ENCODE measurements at regions not wholly inside any gene's neighbourhood (a gene's known extent, or its start where the extent isn't known, plus 50 kb on each side); places are given as distances from the start of the nearest gene placed in this dataset.
A peak's percentile ranks its signal among the peaks of the same experiment; 100 is the strongest.
"Not testable (repeated sequence)": the region's sequence is repeated elsewhere in the genome, so short reads cannot be mapped to it uniquely, and the experiment has no call there.

DNA sequence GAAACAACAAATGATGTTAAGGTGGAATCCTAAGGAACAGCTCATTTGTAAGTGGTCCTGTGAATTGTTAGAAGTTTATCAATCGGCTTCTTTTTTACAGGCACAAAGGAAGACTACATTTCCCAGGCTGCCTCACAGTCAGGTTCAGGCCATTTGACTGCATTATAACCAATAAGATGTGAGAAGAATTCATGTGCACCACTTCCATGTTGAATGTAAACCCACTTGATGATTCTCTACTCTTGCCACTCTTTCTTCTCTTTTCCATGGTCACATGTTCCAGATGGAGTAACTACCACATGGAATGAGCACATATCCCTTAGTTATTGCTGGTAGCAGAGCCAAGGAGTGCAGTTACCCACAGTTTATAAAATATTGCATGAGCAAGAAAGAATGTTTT lies 67.1 kb upstream of the GZMB start:
- no peaks in the 10 kb centered on the region for H3K36me3 Mint-ChIP-seq (ENCODE audit: low read depth)
- no peak overlapping the region for H3K4me3 Mint-ChIP-seq
- no peak for DNase-seq
- peaks cover 15% of the 10 kb centered on the region for H3K4me1 Mint-ChIP-seq (ENCODE audit: low read depth)
- H3K27me3 Mint-ChIP-seq: no peaks in the 10 kb centered on the region
- no peaks in the 10 kb centered on the region for H3K9me3 Mint-ChIP-seq
- H3K27ac Mint-ChIP-seq: no peak overlapping the region

GRCh38 chr14:24700511-24700910 lies 66.5 kb upstream of the GZMB start:
- H3K27me3 Mint-ChIP-seq: no peaks in the 10 kb centered on the region
- no peaks in the 10 kb centered on the region for H3K9me3 Mint-ChIP-seq
- no peak for DNase-seq
- no peaks in the 10 kb centered on the region for H3K36me3 Mint-ChIP-seq (ENCODE audit: low read depth)
- no peak overlapping the region for H3K4me3 Mint-ChIP-seq
- no peak overlapping the region for H3K27ac Mint-ChIP-seq
- H3K4me1 Mint-ChIP-seq (ENCODE audit: low read depth): peaks cover 15% of the 10 kb centered on the region

- Mint-ChIP-seq H3K9me3 (no peaks in the 10 kb centered on the region), H3K36me3 (ENCODE audit: low read depth) (no peaks in the 10 kb centered on the region), H3K27ac (no peak overlapping the region), H3K27me3 (no peaks in the 10 kb centered on the region), H3K4me1 (ENCODE audit: low read depth) (peaks cover 15% of the 10 kb centered on the region), H3K4me3 (no peak overlapping the region)
- DNase-seq: no peak
Observed at GRCh38 chr14:24699052-24699451, 65.1 kb upstream of the GZMB start.

DNA sequence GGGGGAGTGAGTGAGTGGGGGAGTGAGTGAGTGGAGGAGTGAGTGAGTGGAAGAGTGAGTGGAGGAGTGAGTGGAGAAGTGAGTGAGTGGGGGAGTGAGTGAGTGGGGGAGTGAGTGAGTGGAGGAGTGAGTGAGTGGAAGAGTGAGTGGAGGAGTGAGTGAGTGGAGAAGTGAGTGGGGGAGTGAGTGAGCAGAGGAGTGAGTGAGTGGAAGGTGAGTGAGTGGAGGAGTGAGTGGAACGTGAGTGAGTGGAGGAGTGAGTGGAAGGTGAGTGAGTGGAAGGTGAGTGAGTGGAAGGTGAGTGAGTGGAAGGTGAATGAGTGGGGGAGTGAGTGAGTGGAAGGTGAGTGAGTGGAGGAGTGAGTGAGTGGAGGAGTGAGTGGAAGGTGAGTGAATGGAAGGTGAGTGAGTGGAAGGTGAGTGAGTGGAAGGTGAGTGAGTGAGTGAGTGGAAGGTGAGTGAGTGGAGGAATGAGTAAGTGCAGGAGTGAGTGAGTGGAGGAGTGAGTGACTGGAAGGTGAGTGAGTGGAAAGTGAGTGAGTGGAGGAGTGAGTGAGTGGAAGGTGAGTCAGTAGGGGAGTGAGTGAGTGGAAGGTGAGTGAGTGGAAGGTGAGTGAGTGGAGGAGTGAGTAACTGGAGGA lies 62.4 kb upstream of the GZMB start:
- H3K9me3 Mint-ChIP-seq; H3K27ac Mint-ChIP-seq; DNase-seq; H3K27me3 Mint-ChIP-seq; H3K36me3 Mint-ChIP-seq (ENCODE audit: low read depth); H3K4me3 Mint-ChIP-seq: not testable (repeated sequence)
- H3K4me1 Mint-ChIP-seq (ENCODE audit: low read depth): peaks cover 21% of the 10 kb centered on the region

DNA sequence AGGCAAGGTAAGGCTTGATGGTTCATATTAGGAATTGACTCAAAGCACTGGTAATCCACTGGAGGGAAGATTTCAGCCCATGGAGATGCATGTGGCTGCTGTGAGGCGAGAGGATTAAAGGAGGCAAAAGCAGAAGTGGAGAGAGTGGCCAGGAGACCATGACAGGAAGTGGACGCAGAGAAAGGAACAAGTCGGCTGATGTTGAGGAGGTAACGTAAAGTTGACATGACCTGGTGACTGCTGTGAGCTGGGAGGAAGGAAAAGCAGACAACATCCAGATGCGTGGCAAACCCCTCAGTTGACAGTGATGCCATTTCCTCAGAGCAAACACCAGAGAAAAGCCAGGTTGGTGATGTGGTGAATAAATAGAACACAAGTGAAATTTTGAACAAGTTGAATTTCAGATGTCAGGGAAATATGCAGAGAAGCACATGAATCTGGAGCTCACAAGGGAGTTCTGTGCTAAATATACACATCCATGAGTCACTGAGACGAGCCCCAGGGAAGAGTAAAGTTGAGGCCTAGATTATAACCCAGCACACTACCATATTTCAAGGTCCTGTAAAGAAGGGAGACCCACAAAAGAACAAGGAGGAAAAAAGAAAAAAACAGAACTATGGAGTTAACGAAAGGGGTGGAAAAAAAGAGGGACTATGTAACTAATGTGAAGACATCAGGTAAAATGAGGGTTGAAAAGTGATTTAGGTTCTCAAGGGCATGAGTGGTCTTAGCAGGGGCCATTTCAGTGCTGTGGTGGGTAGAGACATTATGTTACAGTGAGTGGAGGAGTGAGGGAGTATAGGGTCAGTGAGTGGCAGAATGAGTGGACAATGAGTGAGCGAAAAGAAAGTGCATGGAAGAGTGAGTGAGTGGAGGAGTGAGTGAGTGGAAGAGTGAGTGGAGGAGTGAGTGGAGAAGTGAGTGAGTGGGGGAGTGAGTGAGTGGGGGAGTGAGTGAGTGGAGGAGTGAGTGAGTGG lies 61.6 kb upstream of the GZMB start:
- Mint-ChIP-seq H3K4me1 (ENCODE audit: low read depth) (peaks cover 27% of the 10 kb centered on the region), H3K27me3 (no peaks in the 10 kb centered on the region), H3K4me3 (no peak overlapping the region), H3K27ac (no peak overlapping the region), H3K36me3 (ENCODE audit: low read depth) (no peaks in the 10 kb centered on the region), H3K9me3 (no peaks in the 10 kb centered on the region)
- no peak for DNase-seq

DNA sequence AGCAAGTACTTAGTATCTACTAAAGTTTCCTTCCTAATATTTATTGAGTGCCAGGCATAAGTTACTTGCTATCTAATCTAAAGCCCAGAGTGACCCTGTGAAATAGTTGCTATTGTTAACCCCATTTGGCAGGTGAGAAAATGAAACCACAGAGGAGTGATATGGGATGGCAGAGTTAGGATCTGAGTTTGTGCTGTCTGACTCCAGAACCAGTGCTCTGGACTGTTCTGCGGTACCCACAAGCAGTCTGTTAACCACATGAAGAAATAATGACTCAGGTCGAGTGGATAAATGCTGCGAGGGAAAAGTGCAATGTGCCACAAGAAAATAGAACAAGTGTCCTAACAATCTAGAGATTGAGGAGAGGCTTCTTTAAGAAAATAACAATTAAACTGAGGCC lies 60.7 kb upstream of the GZMB start:
- H3K36me3 Mint-ChIP-seq (ENCODE audit: low read depth): no peaks in the 10 kb centered on the region
- H3K4me1 Mint-ChIP-seq (ENCODE audit: low read depth): peaks cover 35% of the 10 kb centered on the region
- no peak overlapping the region for H3K4me3 Mint-ChIP-seq
- H3K9me3 Mint-ChIP-seq: no peaks in the 10 kb centered on the region
- no peaks in the 10 kb centered on the region for H3K27me3 Mint-ChIP-seq
- no peak overlapping the region for H3K27ac Mint-ChIP-seq
- DNase-seq: no peak

- Mint-ChIP-seq H3K9me3 (no peaks in the 10 kb centered on the region), H3K27ac (peak overlapping the region; percentile 98), H3K36me3 (ENCODE audit: low read depth) (no peaks in the 10 kb centered on the region), H3K4me3 (no peak overlapping the region), H3K4me1 (ENCODE audit: low read depth) (peaks cover 29% of the 10 kb centered on the region), H3K27me3 (no peaks in the 10 kb centered on the region)
- no peak for DNase-seq
Observed at GRCh38 chr14:24693983-24694382, 60.0 kb upstream of the GZMB start.

DNA sequence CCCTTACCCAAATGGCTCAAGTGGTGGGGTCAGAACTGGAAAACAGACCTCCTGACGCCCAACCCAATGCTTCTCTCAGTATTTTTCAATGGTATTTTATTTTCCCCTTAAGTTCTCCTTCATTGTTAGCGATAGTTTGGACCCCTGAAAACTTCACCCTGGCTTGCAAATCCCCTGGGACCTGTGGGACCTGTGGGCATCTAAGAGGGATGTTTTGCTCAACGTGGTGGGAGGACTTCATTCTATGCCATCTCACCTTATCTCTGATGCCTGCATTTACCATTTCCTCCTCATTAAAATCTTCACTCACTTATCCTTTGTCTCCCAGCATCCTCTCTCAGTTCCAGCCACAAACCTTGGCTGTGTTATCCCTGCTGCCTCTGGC lies 59.4 kb upstream of the GZMB start:
- H3K9me3 Mint-ChIP-seq: no peaks in the 10 kb centered on the region
- DNase-seq: no peak
- no peaks in the 10 kb centered on the region for H3K27me3 Mint-ChIP-seq
- H3K27ac Mint-ChIP-seq: peak overlapping the region; percentile 98
- H3K4me1 Mint-ChIP-seq (ENCODE audit: low read depth): peaks cover 24% of the 10 kb centered on the region
- peak overlapping the region; percentile 27 for H3K4me3 Mint-ChIP-seq
- H3K36me3 Mint-ChIP-seq (ENCODE audit: low read depth): no peaks in the 10 kb centered on the region

GRCh38 chr14:24692382-24693352 lies 58.7 kb upstream of the GZMB start:
- Mint-ChIP-seq H3K27me3 (no peaks in the 10 kb centered on the region), H3K27ac (peak overlapping the region; percentile 98), H3K36me3 (ENCODE audit: low read depth) (no peaks in the 10 kb centered on the region), H3K9me3 (no peaks in the 10 kb centered on the region), H3K4me3 (peak overlapping the region; percentile 49), H3K4me1 (ENCODE audit: low read depth) (peaks cover 20% of the 10 kb centered on the region)
- peak; percentile 61 for DNase-seq

DNA sequence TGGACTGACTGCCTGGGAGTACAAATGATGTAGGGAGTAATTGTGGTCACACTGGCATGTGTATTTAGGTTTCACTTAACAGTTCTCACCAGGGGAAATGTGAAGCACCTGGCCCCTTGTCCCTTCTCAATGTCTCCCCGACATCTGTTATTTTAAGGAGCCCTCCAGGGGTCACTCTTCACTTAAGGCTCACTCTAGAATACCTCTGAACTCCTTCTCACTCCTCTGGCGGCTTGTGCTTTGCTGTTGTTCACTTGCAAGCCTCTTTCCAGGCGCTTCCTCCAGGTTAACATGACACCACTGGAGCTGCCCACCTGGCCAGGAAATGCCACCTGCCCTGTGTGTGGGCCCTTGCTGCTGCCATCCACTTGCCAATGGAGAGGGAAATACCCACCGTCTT lies 56.5 kb upstream of the GZMB start:
- no peak for DNase-seq
- H3K27ac Mint-ChIP-seq: no peak overlapping the region
- H3K9me3 Mint-ChIP-seq: no peaks in the 10 kb centered on the region
- no peak overlapping the region for H3K4me3 Mint-ChIP-seq
- H3K4me1 Mint-ChIP-seq (ENCODE audit: low read depth): peaks cover 21% of the 10 kb centered on the region
- no peaks in the 10 kb centered on the region for H3K27me3 Mint-ChIP-seq
- no peaks in the 10 kb centered on the region for H3K36me3 Mint-ChIP-seq (ENCODE audit: low read depth)

GRCh38 chr14:24688030-24688658 lies 54.2 kb upstream of the GZMB start:
- H3K4me3 Mint-ChIP-seq: no peak overlapping the region
- peaks cover 30% of the 10 kb centered on the region for H3K4me1 Mint-ChIP-seq (ENCODE audit: low read depth)
- no peaks in the 10 kb centered on the region for H3K27me3 Mint-ChIP-seq
- no peak for DNase-seq
- no peaks in the 10 kb centered on the region for H3K36me3 Mint-ChIP-seq (ENCODE audit: low read depth)
- H3K9me3 Mint-ChIP-seq: no peaks in the 10 kb centered on the region
- H3K27ac Mint-ChIP-seq: no peak overlapping the region
